IMR-90 (cell line): ENCODE measurements at regions not wholly inside any gene's neighbourhood (a gene's known extent, or its start where the extent isn't known, plus 50 kb on each side); places are given as distances from the start of the nearest gene placed in this dataset.

Experiments
- FOS ChIP-seq: fragments of 150-350 bp; IDR thresholded peaks from 2 replicates; pipeline ENCODE4 v1.6.1; 2016; ENCODE audit warnings: low read depth, low read length
- MAZ ChIP-seq: IDR thresholded peaks from 2 replicates; pipeline ENCODE4 v1.6.1; 2012; ENCODE audit warnings: low read depth, mild to moderate bottlenecking, low read length, improper control_type of control experiment, moderate library complexity, borderline replicate concordance
- TF ChIP-seq, protein P1 (sequence below): conservative IDR thresholded peaks from 2 replicates; pipeline ENCODE4 v1.5.1; 2012; ENCODE audit warnings: mild to moderate bottlenecking, low read depth, low read length, improper control_type of control experiment

DNA sequence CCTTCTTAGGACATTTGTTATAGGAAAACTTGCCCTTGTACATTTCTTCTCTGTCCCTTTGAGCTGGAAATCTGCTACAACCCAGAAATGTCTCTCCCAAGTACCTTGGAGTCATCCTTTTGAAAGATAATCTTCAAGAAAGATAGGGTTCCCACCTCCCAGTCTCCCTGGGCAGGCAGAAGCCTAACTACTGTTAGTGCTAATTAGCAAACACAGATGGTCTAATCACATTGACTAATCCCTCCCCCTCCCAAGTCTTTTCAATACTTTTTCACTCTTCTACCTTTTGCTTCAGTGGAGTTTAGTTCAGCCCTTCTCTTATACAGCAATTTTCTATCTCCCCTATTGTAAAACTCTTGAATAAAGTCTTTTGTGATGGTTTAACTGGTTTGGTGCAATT, 129.8 kb upstream of the PPFIA2 start:
- TF ChIP-seq MAZ (no peak), FOS (no peak)
- TF ChIP-seq, protein P1, sequence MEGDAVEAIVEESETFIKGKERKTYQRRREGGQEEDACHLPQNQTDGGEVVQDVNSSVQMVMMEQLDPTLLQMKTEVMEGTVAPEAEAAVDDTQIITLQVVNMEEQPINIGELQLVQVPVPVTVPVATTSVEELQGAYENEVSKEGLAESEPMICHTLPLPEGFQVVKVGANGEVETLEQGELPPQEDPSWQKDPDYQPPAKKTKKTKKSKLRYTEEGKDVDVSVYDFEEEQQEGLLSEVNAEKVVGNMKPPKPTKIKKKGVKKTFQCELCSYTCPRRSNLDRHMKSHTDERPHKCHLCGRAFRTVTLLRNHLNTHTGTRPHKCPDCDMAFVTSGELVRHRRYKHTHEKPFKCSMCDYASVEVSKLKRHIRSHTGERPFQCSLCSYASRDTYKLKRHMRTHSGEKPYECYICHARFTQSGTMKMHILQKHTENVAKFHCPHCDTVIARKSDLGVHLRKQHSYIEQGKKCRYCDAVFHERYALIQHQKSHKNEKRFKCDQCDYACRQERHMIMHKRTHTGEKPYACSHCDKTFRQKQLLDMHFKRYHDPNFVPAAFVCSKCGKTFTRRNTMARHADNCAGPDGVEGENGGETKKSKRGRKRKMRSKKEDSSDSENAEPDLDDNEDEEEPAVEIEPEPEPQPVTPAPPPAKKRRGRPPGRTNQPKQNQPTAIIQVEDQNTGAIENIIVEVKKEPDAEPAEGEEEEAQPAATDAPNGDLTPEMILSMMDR: no peak
